ENCODE measurements at regions not wholly inside any gene's neighbourhood (a gene's known extent, or its start where the extent isn't known, plus 50 kb on each side); places are given as distances from the start of the nearest gene placed in this dataset.

DNA sequence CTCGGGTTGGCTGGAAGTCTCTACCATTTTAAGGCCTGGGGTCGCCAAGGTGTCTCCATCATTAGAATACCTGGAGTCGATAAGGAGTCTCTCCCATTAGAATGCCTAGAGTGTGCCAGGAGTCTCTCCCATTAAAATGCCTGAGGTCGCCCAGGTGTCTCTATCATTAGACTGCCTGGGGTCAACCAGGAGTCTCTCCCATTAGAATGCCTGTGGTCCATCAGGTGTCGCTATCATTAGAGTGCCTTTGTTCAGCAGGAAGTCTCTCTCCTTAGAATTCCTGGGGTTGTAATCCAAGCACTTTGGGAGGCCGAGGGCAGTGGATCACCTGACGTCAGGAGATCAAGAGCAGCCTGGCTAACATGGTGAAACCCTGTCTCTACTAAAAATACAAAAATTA is 1533.0 kb downstream of the UQCRFS1 start:
- no peak for TF ChIP-seq NFIC (IDR thresholded peaks at IDR 0.05)
- no peak for TF ChIP-seq RAD21 (IDR thresholded peaks at IDR 0.05; ENCODE audit: low read depth)

- TF ChIP-seq ZBTB7A (IDR thresholded peaks at IDR 0.05; ENCODE audit: low read depth) = no peak
- TF ChIP-seq, protein P1, sequence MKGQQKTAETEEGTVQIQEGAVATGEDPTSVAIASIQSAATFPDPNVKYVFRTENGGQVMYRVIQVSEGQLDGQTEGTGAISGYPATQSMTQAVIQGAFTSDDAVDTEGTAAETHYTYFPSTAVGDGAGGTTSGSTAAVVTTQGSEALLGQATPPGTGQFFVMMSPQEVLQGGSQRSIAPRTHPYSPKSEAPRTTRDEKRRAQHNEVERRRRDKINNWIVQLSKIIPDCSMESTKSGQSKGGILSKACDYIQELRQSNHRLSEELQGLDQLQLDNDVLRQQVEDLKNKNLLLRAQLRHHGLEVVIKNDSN (IDR thresholded peaks at IDR 0.05) = no peak
- TF ChIP-seq CREB1 (IDR thresholded peaks at IDR 0.05; ENCODE audit: low read depth) = no peak
- TF ChIP-seq MAX (IDR thresholded peaks at IDR 0.05) = no peak
- no peak for TF ChIP-seq NFIC (IDR thresholded peaks at IDR 0.05)
- TF ChIP-seq FOXM1 (IDR thresholded peaks at IDR 0.05; ENCODE audit: borderline replicate concordance, low read depth) = no peak
- TF ChIP-seq, protein P2, sequence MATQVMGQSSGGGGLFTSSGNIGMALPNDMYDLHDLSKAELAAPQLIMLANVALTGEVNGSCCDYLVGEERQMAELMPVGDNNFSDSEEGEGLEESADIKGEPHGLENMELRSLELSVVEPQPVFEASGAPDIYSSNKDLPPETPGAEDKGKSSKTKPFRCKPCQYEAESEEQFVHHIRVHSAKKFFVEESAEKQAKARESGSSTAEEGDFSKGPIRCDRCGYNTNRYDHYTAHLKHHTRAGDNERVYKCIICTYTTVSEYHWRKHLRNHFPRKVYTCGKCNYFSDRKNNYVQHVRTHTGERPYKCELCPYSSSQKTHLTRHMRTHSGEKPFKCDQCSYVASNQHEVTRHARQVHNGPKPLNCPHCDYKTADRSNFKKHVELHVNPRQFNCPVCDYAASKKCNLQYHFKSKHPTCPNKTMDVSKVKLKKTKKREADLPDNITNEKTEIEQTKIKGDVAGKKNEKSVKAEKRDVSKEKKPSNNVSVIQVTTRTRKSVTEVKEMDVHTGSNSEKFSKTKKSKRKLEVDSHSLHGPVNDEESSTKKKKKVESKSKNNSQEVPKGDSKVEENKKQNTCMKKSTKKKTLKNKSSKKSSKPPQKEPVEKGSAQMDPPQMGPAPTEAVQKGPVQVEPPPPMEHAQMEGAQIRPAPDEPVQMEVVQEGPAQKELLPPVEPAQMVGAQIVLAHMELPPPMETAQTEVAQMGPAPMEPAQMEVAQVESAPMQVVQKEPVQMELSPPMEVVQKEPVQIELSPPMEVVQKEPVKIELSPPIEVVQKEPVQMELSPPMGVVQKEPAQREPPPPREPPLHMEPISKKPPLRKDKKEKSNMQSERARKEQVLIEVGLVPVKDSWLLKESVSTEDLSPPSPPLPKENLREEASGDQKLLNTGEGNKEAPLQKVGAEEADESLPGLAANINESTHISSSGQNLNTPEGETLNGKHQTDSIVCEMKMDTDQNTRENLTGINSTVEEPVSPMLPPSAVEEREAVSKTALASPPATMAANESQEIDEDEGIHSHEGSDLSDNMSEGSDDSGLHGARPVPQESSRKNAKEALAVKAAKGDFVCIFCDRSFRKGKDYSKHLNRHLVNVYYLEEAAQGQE (IDR thresholded peaks at IDR 0.05; ENCODE audit: low read depth) = no peak
- no peak for TF ChIP-seq YY1 (IDR thresholded peaks at IDR 0.05; ENCODE audit: low read depth)
- TF ChIP-seq CEBPB (IDR thresholded peaks at IDR 0.05) = no peak
- no peak for TF ChIP-seq TEAD4 (IDR thresholded peaks at IDR 0.05)
- TF ChIP-seq RAD21 (IDR thresholded peaks at IDR 0.05; ENCODE audit: low read depth) = no peak
- no peak for TF ChIP-seq TCF12 (IDR thresholded peaks at IDR 0.05; ENCODE audit: low read depth)
- TF ChIP-seq TAF1 (IDR thresholded peaks at IDR 0.05; ENCODE audit: low read depth) = no peak
- TF ChIP-seq EGR1 (IDR thresholded peaks at IDR 0.05) = no peak
- TF ChIP-seq EP300 (IDR thresholded peaks at IDR 0.05; ENCODE audit: borderline replicate concordance) = no peak
Observed at GRCh38 chr19:27679399-27679798, 1533.6 kb downstream of the UQCRFS1 start.

DNA sequence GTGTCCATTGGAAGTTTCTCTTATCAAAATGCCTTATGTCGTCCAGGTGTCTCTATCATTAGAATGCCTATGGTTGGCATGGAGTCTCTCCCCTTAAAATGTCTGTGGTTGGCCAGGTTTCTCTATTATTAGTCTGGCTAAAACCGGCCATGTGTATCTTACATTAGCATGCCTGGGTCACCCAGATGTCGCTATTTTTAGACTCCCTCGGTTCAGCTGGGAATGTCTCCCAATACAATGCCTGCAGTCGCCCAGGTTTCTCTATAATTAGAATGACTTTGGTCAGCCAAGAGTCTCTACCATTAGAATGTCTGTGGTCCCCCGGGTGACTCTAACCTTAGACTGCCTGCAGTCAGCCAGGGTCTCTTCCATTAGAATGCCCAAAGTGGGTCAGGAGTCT is 1536.1 kb downstream of the UQCRFS1 start:
- TF ChIP-seq ZBTB7A (IDR thresholded peaks at IDR 0.05; ENCODE audit: low read depth) (no peak), MAX (IDR thresholded peaks at IDR 0.05) (no peak), EP300 (IDR thresholded peaks at IDR 0.05; ENCODE audit: borderline replicate concordance) (no peak), EGR1 (IDR thresholded peaks at IDR 0.05) (no peak), RAD21 (IDR thresholded peaks at IDR 0.05; ENCODE audit: low read depth) (no peak), TEAD4 (IDR thresholded peaks at IDR 0.05) (no peak), CEBPB (IDR thresholded peaks at IDR 0.05) (no peak), FOXM1 (IDR thresholded peaks at IDR 0.05; ENCODE audit: borderline replicate concordance, low read depth) (no peak), CREB1 (IDR thresholded peaks at IDR 0.05; ENCODE audit: low read depth) (no peak), NFIC (IDR thresholded peaks at IDR 0.05) (no peak), TCF12 (IDR thresholded peaks at IDR 0.05; ENCODE audit: low read depth) (no peak)
- TF ChIP-seq, protein P1 (IDR thresholded peaks at IDR 0.05) = no peak
- TF ChIP-seq, protein P2 (IDR thresholded peaks at IDR 0.05; ENCODE audit: low read depth) = no peak

DNA sequence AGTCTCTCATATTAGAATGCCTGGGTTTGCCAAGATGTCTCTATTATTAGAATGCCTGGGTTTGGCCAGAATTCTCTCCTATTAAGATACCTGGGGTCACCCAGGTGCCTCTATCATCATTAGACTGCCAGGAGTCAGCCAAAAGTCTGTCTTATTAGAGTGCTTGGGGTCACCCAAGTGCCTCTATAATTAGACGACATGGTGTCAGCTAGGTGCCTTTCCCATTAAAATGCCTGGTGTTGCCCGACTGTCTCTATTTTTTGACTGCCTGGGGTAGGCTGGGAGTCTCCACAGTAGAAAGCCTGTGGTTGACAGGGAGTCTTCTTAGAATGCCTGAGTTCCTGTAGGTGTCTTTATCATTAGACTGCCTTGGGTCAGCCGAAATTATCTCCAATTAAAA is 1536.6 kb downstream of the UQCRFS1 start:
- no peak for TF ChIP-seq TAF1 (IDR thresholded peaks at IDR 0.05; ENCODE audit: low read depth)
- no peak for TF ChIP-seq RAD21 (IDR thresholded peaks at IDR 0.05; ENCODE audit: low read depth)
- TF ChIP-seq, protein P2 (IDR thresholded peaks at IDR 0.05; ENCODE audit: low read depth) = no peak
- no peak for TF ChIP-seq NFIC (IDR thresholded peaks at IDR 0.05)
- TF ChIP-seq, protein P1 (IDR thresholded peaks at IDR 0.05) = no peak
- TF ChIP-seq FOXM1 (IDR thresholded peaks at IDR 0.05; ENCODE audit: borderline replicate concordance, low read depth) = no peak
- no peak for TF ChIP-seq TCF12 (IDR thresholded peaks at IDR 0.05; ENCODE audit: low read depth)

All from Ishikawa (cell line).